Sigmoid colon (tissue), 6 donors: ENCODE measurements at regions not wholly inside any gene's neighbourhood (a gene's known extent, or its start where the extent isn't known, plus 50 kb on each side); places are given as distances from the start of the nearest gene placed in this dataset.

ENCODE experiments used
- DNase-seq: peaks from one replicate; pipeline ENCODE4 v3.0.0-alpha.2; 2019
- H3K27ac ChIP-seq, 4 donors: fragments of 200-600 bp; sonication (generic); one replicate each; pipeline ENCODE4 v1.5.1; 2016 to 2019; ENCODE audit warnings: mild to moderate bottlenecking in 1 of 4
- H3K27me3 ChIP-seq, 3 donors: fragments of 200-600 bp; sonication (generic); one replicate each; pipeline ENCODE4 v1.5.1; 2019; ENCODE audit warnings: mild to moderate bottlenecking in 1 of 3
- H3K36me3 ChIP-seq, 4 donors: fragments of 200-600 bp; sonication (generic); one replicate each; pipeline ENCODE4 v1.5.1; 2016 to 2019
- H3K4me1 ChIP-seq, 4 donors: fragments of 200-600 bp; sonication (generic); one replicate each; pipeline ENCODE4 v1.5.1; 2017 to 2019
- H3K4me3 ChIP-seq, 4 donors: fragments of 200-600 bp; sonication (generic); one replicate each; pipeline ENCODE4 v1.5.1; 2017 to 2019; ENCODE audit warnings: mild to moderate bottlenecking in 2 of 4, moderate library complexity in 1 of 4
- H3K9me3 ChIP-seq, 4 donors: fragments of 200-600 bp in 3 of 4; sonication (generic) in 3 of 4; one replicate each; pipeline versions ENCODE4 v1.5.1 to v1.6.1; 2013 to 2019
- EP300 ChIP-seq, 4 donors: sonication (generic); formaldehyde crosslinking; IDR thresholded peaks; one replicate each; pipeline ENCODE4 v1.6.1; 2017; ENCODE audit warnings: antibody characterized with exemption in 4 of 4
- POLR2A ChIP-seq, 2 donors: fragments of 450-650 bp; IDR thresholded peaks; one replicate each; pipeline ENCODE4 v1.6.1; 2016; ENCODE audit warnings: antibody characterized with exemption in 2 of 2, mild to moderate bottlenecking in 2 of 2, moderate library complexity in 2 of 2
- POLR2AphosphoS5 ChIP-seq, 4 donors: sonication (generic); formaldehyde crosslinking; IDR thresholded peaks; one replicate each; pipeline ENCODE4 v1.6.1; 2017; ENCODE audit warnings: antibody characterized with exemption in 4 of 4
- WGBS, 2 donors: extraction: QIAGEN DNeasy Blood & Tissue Kit; methylation state at CpG; one replicate each; pipeline ENCODE4 v1.1.7; 2013; 5-methylcytosine and 5-hydroxymethylcytosine counted together
- intact Hi-C: fragments of 100-400 bp; cut with DNase I; formaldehyde crosslinking; loops from one replicate; pipeline ENCODE4 v1.15.1; 2023
- TF ChIP-seq, protein P1 (sequence below), 4 experiments: fragments of 450-650 bp in 3 of 4; fragments of 200-600 bp in 1 of 4; IDR thresholded peaks; one replicate each; pipeline ENCODE4 v1.5.1; 2016 to 2019; ENCODE audit warnings: antibody characterized with exemption in 4 of 4, mild to moderate bottlenecking in 3 of 4, moderate library complexity in 2 of 4
- donor health status: healthy with polysubstance abuse.
- donor health status: healthy.

DNA sequence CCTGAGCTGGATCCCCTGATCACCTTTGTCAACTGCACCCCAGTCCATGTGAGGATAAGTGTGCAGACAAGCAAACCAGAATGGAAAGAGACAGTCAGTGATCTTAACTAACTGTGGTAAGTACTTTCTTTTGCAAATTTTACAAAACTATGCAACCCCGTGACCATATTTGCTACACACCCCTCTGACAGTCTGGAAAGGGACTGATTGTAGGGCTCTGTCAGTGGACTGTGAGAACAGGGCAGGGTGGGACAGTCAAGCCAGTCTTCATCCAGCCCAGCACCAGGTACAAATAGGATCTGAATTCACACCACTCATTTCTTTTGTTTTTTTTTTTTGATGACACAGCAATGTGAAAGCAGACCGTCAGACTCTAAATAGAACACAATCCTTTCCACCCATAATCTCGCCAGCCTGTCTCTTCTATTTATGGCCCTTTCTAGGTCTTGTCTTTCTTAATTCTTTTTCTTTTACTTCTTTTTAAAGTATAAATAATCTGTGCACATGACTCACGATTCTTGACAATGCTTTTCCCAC is 165.6 kb downstream of the ARL6IP6 start:
- Histone ChIP-seq H3K9me3 (no peaks in the 10 kb centered on the region), H3K36me3 (no peaks in the 10 kb centered on the region), H3K4me1 (no peaks in the 10 kb centered on the region), H3K4me3 (no peak overlapping the region), H3K27me3 (no peaks in the 10 kb centered on the region), H3K27ac (no peak overlapping the region)
- intact Hi-C loops, result no loop called here
- no peak for DNase-seq
- WGBS, 2 donors, result 46 to 63% methylated on average over 4 of the region's 4 CpGs
- TF ChIP-seq POLR2A (IDR thresholded peaks at IDR 0.05), result no peak
- no peak for TF ChIP-seq EP300 (IDR thresholded peaks at IDR 0.05)
- TF ChIP-seq POLR2AphosphoS5 (IDR thresholded peaks at IDR 0.05), result no peak
- TF ChIP-seq, protein P1, sequence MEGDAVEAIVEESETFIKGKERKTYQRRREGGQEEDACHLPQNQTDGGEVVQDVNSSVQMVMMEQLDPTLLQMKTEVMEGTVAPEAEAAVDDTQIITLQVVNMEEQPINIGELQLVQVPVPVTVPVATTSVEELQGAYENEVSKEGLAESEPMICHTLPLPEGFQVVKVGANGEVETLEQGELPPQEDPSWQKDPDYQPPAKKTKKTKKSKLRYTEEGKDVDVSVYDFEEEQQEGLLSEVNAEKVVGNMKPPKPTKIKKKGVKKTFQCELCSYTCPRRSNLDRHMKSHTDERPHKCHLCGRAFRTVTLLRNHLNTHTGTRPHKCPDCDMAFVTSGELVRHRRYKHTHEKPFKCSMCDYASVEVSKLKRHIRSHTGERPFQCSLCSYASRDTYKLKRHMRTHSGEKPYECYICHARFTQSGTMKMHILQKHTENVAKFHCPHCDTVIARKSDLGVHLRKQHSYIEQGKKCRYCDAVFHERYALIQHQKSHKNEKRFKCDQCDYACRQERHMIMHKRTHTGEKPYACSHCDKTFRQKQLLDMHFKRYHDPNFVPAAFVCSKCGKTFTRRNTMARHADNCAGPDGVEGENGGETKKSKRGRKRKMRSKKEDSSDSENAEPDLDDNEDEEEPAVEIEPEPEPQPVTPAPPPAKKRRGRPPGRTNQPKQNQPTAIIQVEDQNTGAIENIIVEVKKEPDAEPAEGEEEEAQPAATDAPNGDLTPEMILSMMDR (IDR thresholded peaks at IDR 0.05), result no peak

- H3K36me3 ChIP-seq, result no peaks in the 10 kb centered on the region
- no peak overlapping the region for H3K4me3 ChIP-seq
- H3K27ac ChIP-seq, result no peak overlapping the region
- TF ChIP-seq, protein P1 (IDR thresholded peaks at IDR 0.05), result no peak
- TF ChIP-seq POLR2A (IDR thresholded peaks at IDR 0.05), result no peak
- TF ChIP-seq POLR2AphosphoS5 (IDR thresholded peaks at IDR 0.05), result no peak
- no peak for TF ChIP-seq EP300 (IDR thresholded peaks at IDR 0.05)
- H3K4me1 ChIP-seq, result peaks cover 0 to 6% (median 6%) of the 10 kb centered on the region in 4 donors
- no peaks in the 10 kb centered on the region for H3K9me3 ChIP-seq
- no peaks in the 10 kb centered on the region for H3K27me3 ChIP-seq
- intact Hi-C loops, result no loop called here
- DNase-seq, result no peak
These were observed 163.1 kb downstream of the ARL6IP6 start for GRCh38 chr2:152881527-152881926.

- Histone ChIP-seq H3K27ac (no peak overlapping the region), H3K9me3 (no peaks in the 10 kb centered on the region), H3K36me3 (no peaks in the 10 kb centered on the region), H3K4me3 (no peak overlapping the region), H3K4me1 (peaks cover 0 to 26% (median 18%) of the 10 kb centered on the region in 4 donors), H3K27me3 (no peaks in the 10 kb centered on the region)
- TF ChIP-seq POLR2A (IDR thresholded peaks at IDR 0.05) (no peak), EP300 (IDR thresholded peaks at IDR 0.05) (no peak), POLR2AphosphoS5 (IDR thresholded peaks at IDR 0.05) (no peak)
- TF ChIP-seq, protein P1 (IDR thresholded peaks at IDR 0.05), result no peak
- DNase-seq, result no peak
- intact Hi-C loops, result no loop called here
- 82 to 87% methylated on average over 3 of the region's 3 CpGs for WGBS, 2 donors
These were observed 160.9 kb downstream of the ARL6IP6 start for GRCh38 chr2:152879275-152879674.

DNA sequence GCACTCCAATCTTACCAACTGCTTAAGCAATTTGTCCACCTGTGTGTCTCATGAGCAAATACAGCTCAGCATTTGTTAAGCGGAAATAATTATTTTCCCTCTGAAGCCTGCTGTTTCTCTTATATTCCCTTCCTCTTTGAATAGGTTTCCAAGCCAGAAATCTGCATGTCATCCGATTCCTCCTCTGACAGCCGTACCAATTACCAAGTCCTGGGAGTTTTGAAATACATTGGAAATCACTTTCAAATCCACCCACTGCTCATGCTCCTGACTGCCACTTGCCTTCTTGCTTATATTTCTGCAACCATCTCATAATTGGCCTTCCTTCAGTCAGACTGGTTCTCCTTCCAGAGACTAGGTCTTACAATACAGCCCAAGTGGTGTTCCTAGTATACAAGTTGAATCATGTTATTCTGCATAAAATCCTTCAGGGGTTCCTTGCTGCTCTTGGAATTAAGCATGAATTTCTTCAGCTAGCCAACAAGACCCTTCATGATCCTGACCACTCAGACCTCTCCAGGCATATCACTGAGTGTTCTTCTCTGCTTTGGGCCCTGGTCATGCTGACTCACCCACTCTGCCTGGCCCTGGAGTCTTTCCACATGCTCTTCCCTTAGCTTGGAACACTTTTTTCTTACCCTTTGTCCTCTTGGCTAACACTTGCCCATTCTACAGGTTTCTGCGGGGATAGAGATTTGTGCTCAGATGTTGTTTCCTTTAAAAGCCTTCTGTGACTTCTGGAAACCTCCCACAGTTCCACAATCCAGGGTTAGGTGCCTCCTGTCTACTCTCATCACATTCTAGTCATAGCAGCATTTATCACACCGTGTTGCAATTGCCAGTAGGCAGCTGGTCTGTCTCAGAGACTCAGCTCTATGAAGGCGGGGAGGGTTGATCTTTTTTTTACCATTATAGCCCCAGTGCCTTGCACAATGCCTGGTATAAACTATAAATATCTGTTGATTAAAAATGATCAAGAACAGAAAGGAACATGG is 157.6 kb downstream of the ARL6IP6 start:
- WGBS, 2 donors, result 77 to 83% methylated on average over 6 of the region's 6 CpGs

More for the DNA sequence above, 157.6 kb downstream of the ARL6IP6 start:
- Histone ChIP-seq H3K4me3 (no peak overlapping the region), H3K4me1 (peaks cover 0 to 26% (median 18%) of the 10 kb centered on the region in 4 donors), H3K27me3 (no peaks in the 10 kb centered on the region), H3K9me3 (no peaks in the 10 kb centered on the region), H3K27ac (peak overlapping the region in 3 of 4 donors; percentile 9 to 53 (median 42)), H3K36me3 (no peaks in the 10 kb centered on the region)
- TF ChIP-seq, protein P1 (IDR thresholded peaks at IDR 0.05), result no peak
- TF ChIP-seq EP300 (IDR thresholded peaks at IDR 0.05), result no peak
- peak in 3 of 4 donors; percentile 24 to 86 (median 76) for TF ChIP-seq POLR2AphosphoS5 (IDR thresholded peaks at IDR 0.05)
- intact Hi-C loops, result no loop called here
- DNase-seq, result no peak
